GM12865 (cell line): ENCODE measurements at regions not wholly inside any gene's neighbourhood (a gene's known extent, or its start where the extent isn't known, plus 50 kb on each side); places are given as distances from the start of the nearest gene placed in this dataset.
"Not testable (repeated sequence)": the region's sequence is repeated elsewhere in the genome, so short reads cannot be mapped to it uniquely, and the experiment has no call there.

Source experiments
- DNase-seq: peaks from one replicate; pipeline ENCODE4 v3.0.0; 2010; ENCODE audit warnings: low read depth
- H3K4me3 ChIP-seq: 2 replicates; pipeline ENCODE4 v1.5.1; 2011; ENCODE audit warnings: mild to moderate bottlenecking, low read depth, low read length, control low read depth
- TF ChIP-seq, protein P1 (sequence below): IDR thresholded peaks from 2 replicates; pipeline ENCODE4 v1.5.1; 2011; ENCODE audit warnings: low read length, control low read depth, low read depth, inconsistent platforms; ENCODE audit not compliant: insufficient read depth; ENCODE audit errors: missing control alignments

DNA sequence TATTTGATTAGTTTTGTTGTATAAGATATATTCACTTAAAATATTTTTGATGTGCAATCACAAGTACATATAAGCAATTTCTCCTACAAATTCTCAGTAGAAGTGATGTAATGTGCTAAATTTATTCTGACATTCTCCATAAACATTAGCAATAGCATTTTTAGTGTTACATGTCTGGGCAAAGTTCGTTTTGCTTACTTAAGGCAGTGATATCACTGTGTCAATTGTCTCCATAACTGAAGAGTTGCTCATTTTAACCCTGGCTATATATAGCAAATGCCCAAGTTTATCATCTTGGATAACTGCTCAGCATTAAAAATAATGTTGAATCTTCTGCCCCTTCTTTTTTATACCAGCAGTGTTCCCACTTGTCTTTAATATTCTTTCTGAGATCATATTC, 340.0 kb upstream of the NDST4 start:
- DNase-seq = no peak
- TF ChIP-seq, protein P1, sequence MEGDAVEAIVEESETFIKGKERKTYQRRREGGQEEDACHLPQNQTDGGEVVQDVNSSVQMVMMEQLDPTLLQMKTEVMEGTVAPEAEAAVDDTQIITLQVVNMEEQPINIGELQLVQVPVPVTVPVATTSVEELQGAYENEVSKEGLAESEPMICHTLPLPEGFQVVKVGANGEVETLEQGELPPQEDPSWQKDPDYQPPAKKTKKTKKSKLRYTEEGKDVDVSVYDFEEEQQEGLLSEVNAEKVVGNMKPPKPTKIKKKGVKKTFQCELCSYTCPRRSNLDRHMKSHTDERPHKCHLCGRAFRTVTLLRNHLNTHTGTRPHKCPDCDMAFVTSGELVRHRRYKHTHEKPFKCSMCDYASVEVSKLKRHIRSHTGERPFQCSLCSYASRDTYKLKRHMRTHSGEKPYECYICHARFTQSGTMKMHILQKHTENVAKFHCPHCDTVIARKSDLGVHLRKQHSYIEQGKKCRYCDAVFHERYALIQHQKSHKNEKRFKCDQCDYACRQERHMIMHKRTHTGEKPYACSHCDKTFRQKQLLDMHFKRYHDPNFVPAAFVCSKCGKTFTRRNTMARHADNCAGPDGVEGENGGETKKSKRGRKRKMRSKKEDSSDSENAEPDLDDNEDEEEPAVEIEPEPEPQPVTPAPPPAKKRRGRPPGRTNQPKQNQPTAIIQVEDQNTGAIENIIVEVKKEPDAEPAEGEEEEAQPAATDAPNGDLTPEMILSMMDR = no peak
- H3K4me3 ChIP-seq = no peak overlapping the region

DNA sequence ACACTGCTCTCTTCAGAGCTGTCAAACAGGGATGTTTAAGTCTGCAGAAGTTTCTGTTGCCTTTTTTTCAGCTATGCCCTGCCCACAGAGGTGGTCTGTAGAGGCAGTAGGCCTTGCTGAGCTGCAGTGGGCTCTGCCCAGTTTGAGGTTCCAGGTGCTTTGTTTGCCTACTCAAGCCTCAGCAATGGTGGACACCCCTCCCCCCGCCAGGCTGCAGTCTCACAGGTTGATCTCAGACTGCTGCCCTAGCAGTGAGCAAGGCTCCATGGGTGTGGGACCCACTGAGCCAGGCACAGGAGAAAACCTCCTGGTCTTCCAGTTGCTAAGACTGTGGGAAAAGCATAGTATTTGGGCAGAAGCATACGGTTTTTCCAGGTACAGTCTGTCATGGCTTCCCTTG, 338.8 kb upstream of the NDST4 start:
- not testable (repeated sequence) for DNase-seq, H3K4me3 ChIP-seq

- TF ChIP-seq, protein P1 = no peak
- DNase-seq = peak; percentile 37
- H3K4me3 ChIP-seq = no peak overlapping the region
Observed at GRCh38 chr4:115437739-115438138, 324.3 kb upstream of the NDST4 start.

DNA sequence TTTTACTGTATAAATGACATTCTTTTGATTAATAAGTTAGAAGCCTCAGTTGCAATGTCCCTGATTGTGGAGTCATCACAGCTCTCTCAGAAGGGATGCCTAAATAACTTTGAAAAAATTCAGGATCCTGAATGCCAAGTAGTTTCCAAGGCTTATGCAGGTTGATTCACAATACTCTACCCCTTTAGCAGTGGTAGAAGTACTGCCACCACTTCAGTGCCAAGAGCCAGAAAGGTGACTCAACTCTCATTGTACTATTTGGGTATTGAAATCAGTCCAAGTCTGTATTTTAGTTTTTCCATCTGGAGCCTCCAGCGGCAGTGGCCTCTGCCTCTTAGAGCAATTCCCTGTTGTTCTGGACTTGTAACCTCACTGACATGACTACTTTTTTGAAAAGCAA, 320.1 kb upstream of the NDST4 start:
- DNase-seq = no peak
- TF ChIP-seq, protein P1 = no peak
- no peak overlapping the region for H3K4me3 ChIP-seq

DNA sequence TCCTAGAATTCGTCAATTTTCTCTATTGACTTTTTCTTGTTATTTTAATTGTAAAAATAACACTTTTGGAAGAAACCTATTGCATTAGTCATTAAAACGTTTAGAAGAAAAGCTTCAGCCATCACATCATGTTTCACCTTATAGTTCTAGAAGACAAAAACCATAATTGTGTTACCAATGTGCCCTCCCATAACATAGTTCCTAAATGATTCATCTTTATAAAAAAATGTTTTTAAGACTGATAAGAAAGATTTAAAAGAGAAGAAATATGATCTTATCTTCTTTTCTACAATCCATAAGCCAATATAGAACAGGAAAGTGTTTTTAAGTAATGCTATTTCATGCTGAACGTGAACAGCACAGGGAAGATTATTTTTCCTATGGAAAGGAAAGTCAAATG, 316.6 kb upstream of the NDST4 start:
- TF ChIP-seq, protein P1 = no peak
- DNase-seq = no peak
- H3K4me3 ChIP-seq = no peak overlapping the region

GRCh38 chr4:115428455-115428854, 315.0 kb upstream of the NDST4 start:
- TF ChIP-seq, protein P1 = no peak
- no peak overlapping the region for H3K4me3 ChIP-seq
- no peak for DNase-seq

GRCh38 chr4:115424852-115425251, 311.4 kb upstream of the NDST4 start:
- no peak for DNase-seq
- H3K4me3 ChIP-seq = no peak overlapping the region
- TF ChIP-seq, protein P1 = no peak
